ENCODE measurements at regions not wholly inside any gene's neighbourhood (a gene's known extent, or its start where the extent isn't known, plus 50 kb on each side); places are given as distances from the start of the nearest gene placed in this dataset.

GRCh38 chr1:204799630-204800029 is 71.0 kb upstream of the NFASC start:
- H3K4me1 ChIP-seq (ENCODE audit: control insufficient read depth, insufficient read depth, low read length): no peaks in the 10 kb centered on the region
- H3K27me3 ChIP-seq (ENCODE audit: control insufficient read depth, insufficient read depth, low read length): no peaks in the 10 kb centered on the region
- no peak for DNase-seq (ENCODE audit: low read depth, low spot score)
- no peak overlapping the region for H3K27ac ChIP-seq (ENCODE audit: low read length)
- WGBS (ENCODE audit: insufficient coverage, insufficient read length): no CpG with 5 or more reads among the region's 2 CpGs
- H3K36me3 ChIP-seq (ENCODE audit: control insufficient read depth, insufficient read depth, low read length): no peaks in the 10 kb centered on the region
- H3K4me3 ChIP-seq (ENCODE audit: low read length): no peak overlapping the region
- no peaks in the 10 kb centered on the region for H3K9me3 ChIP-seq (ENCODE audit: control insufficient read depth, insufficient read depth, low read length)

DNA sequence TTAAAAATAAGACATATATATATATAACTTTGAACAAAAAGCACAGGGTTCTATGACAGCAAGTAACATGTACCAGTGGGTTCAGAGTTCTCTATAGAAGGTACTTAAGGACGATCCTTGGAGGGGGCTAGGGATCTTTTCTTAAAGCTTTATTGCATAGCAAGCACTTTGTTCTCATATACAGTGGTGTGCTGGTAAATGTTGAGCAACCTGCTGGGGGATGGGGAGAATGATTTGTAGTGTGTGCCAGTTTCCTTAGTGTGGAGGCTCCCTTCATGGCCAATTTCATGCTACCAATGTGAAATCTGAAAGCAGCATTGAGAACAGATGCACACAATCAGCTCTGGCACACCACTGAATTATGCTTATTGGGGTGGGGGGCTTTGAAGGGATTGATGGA is 69.5 kb upstream of the NFASC start:
- DNase-seq (ENCODE audit: low read depth, low spot score): no peak
- Histone ChIP-seq H3K27me3 (ENCODE audit: control insufficient read depth, insufficient read depth, low read length) (no peaks in the 10 kb centered on the region), H3K4me1 (ENCODE audit: control insufficient read depth, insufficient read depth, low read length) (no peaks in the 10 kb centered on the region), H3K36me3 (ENCODE audit: control insufficient read depth, insufficient read depth, low read length) (no peaks in the 10 kb centered on the region), H3K27ac (ENCODE audit: low read length) (no peak overlapping the region), H3K4me3 (ENCODE audit: low read length) (no peak overlapping the region), H3K9me3 (ENCODE audit: control insufficient read depth, insufficient read depth, low read length) (no peaks in the 10 kb centered on the region)
- no CpG with 5 or more reads among the region's 1 CpG for WGBS (ENCODE audit: insufficient coverage, insufficient read length)

DNA sequence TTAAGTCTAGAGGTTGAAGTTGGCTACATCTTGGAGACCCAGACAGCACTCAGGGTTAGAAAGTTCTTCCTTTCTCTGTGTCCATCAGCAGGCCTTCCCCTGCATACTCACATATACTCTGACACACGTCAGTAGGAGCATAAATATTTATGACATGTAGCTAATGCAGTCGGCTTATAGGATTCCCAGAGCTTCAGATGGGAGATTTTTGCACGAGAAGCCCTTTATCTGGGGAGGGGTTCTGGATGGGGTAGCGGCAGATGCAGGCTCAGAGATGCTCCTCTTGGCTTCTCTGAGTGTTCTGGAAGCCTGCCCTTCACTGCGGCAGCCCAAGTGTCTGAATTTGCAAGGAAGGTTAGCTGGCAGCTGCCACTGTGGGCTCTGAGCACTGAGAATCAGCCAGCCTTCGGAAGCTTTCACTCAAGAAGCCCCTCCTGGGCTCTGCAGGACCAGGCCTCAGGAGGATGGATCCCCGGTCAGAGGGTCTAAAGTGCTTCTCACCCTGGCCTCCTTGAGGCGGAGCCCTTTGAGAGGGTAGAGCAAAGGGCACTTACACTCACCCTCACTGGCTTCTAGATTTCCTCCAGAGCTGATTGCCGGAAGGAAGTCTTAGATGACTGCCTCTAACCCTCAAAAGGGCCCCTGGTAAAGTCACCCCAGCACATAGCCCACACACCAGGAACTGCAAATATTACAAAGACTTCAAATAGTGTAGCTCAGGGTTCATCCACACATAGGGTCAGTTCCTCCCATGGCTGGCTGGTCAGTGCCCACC is 68.1 kb upstream of the NFASC start:
- Histone ChIP-seq H3K27ac (ENCODE audit: low read length) (no peak overlapping the region), H3K4me1 (ENCODE audit: control insufficient read depth, insufficient read depth, low read length) (no peaks in the 10 kb centered on the region; the same call in 1 of the 2 replicates), H3K9me3 (ENCODE audit: control insufficient read depth, insufficient read depth, low read length) (no peaks in the 10 kb centered on the region), H3K27me3 (ENCODE audit: control insufficient read depth, insufficient read depth, low read length) (no peaks in the 10 kb centered on the region; the same call in 1 of the 2 replicates), H3K36me3 (ENCODE audit: control insufficient read depth, insufficient read depth, low read length) (no peaks in the 10 kb centered on the region), H3K4me3 (ENCODE audit: low read length) (no peak overlapping the region)
- WGBS (ENCODE audit: insufficient coverage, insufficient read length): no CpG with 5 or more reads among the region's 9 CpGs
- DNase-seq (ENCODE audit: low read depth, low spot score): no peak

DNA sequence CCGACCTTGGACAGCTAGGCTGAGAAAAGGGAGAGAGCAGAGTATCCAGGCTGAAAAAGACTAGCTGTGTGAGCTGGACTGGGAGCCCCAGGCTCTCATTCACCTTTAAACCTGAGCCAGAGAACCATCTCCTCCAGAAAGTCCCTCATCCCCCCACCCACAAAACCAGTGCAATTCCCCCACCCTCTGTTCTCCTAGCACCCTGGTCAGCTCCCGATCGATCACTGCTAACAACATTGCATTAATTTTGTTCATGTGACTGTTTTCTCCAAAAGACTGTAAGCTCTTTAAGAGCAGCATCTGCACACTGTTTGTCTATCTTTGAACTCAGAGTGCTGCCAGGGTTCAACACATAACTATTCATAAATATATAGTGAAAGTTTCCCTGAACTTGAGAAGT is 67.1 kb upstream of the NFASC start:
- no peaks in the 10 kb centered on the region; the same call in 1 of the 2 replicates for H3K4me1 ChIP-seq (ENCODE audit: control insufficient read depth, insufficient read depth, low read length)
- no peak for DNase-seq (ENCODE audit: low read depth, low spot score)
- WGBS (ENCODE audit: insufficient coverage, insufficient read length): no CpG with 5 or more reads among the region's 3 CpGs
- H3K4me3 ChIP-seq (ENCODE audit: low read length): no peak overlapping the region
- H3K9me3 ChIP-seq (ENCODE audit: control insufficient read depth, insufficient read depth, low read length): no peaks in the 10 kb centered on the region
- H3K27me3 ChIP-seq (ENCODE audit: control insufficient read depth, insufficient read depth, low read length): no peaks in the 10 kb centered on the region; the same call in 1 of the 2 replicates
- no peak overlapping the region for H3K27ac ChIP-seq (ENCODE audit: low read length)
- H3K36me3 ChIP-seq (ENCODE audit: control insufficient read depth, insufficient read depth, low read length): no peaks in the 10 kb centered on the region

DNA sequence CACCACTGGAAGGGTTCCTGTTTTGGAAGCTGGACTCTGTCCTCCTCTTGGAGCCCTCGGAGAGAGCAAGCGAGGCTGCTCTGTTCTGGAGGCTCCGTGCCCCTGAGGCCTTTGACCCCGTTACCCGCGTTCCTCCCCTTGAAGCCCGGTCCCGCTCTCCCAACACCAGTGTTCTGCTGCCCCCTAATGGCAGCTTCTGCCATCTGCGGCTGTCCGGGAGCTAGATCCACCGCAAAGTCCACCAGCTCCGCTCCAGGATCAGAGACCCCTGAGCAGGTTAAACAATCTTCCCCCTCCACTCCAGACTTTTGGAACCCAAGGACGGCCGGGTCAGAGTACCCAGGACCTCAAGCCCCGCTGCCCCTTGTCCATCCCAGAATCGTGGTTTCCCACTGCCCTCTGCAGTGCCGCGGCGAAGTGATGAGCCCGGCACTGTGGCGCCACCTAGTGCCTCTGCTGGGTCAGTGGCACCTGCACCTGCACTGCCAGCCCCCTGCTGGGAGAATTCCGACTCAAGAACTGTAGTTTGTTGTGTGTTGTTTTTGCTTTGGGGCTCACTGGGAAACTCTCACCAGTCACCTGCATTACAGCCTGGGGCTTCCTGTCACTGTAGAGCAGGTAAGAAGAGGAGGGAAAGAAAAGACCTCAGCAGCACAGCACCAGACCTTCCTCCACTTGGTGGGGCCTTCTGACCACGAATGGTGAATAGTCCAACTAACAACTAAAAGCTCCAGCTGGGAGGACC is 63.5 kb upstream of the NFASC start:
- no peaks in the 10 kb centered on the region; the same call in 1 of the 2 replicates for H3K27me3 ChIP-seq (ENCODE audit: control insufficient read depth, insufficient read depth, low read length)
- no peaks in the 10 kb centered on the region; the same call in 1 of the 2 replicates for H3K4me1 ChIP-seq (ENCODE audit: control insufficient read depth, insufficient read depth, low read length)
- H3K36me3 ChIP-seq (ENCODE audit: control insufficient read depth, insufficient read depth, low read length): no peaks in the 10 kb centered on the region
- H3K4me3 ChIP-seq (ENCODE audit: low read length): peak overlapping the region; percentile 61; the same call in 1 of the 2 replicates
- peak; percentile 80 for DNase-seq (ENCODE audit: low read depth, low spot score)
- WGBS (ENCODE audit: insufficient coverage, insufficient read length): no CpG with 5 or more reads among the region's 23 CpGs
- no peaks in the 10 kb centered on the region for H3K9me3 ChIP-seq (ENCODE audit: control insufficient read depth, insufficient read depth, low read length)
- H3K27ac ChIP-seq (ENCODE audit: low read length): no peak overlapping the region

- no peaks in the 10 kb centered on the region for H3K36me3 ChIP-seq (ENCODE audit: control insufficient read depth, insufficient read depth, low read length)
- no peak overlapping the region for H3K27ac ChIP-seq (ENCODE audit: low read length)
- no CpG with 5 or more reads among the region's 1 CpG for WGBS (ENCODE audit: insufficient coverage, insufficient read length)
- H3K27me3 ChIP-seq (ENCODE audit: control insufficient read depth, insufficient read depth, low read length): no peaks in the 10 kb centered on the region; the same call in 1 of the 2 replicates
- H3K4me1 ChIP-seq (ENCODE audit: control insufficient read depth, insufficient read depth, low read length): no peaks in the 10 kb centered on the region; the same call in 1 of the 2 replicates
- no peaks in the 10 kb centered on the region for H3K9me3 ChIP-seq (ENCODE audit: control insufficient read depth, insufficient read depth, low read length)
- H3K4me3 ChIP-seq (ENCODE audit: low read length): no peak overlapping the region
- no peak for DNase-seq (ENCODE audit: low read depth, low spot score)
Measured at GRCh38 chr1:204809488-204809887, 61.2 kb upstream of the NFASC start.

DNA sequence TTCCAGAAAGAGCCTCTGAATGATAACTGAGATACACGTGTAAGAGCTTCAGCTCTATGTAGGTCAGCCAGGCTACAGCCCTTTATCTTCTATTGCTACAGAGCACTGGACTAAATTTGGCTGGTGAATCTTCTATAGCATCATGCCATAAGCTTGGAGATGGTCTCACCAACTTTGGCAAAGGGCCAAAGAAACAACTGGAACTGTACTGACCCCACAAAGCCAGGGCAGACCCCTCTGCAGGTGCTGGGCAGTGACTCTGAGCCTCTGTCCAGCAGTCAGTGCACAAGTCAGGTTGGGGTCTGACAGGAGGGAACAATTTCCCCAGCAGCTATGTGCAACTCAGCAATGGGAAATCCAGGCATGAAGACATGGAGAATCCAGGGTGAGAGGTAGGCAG is 57.8 kb upstream of the NFASC start:
- H3K4me3 ChIP-seq (ENCODE audit: low read length): no peak overlapping the region
- no peak overlapping the region for H3K27ac ChIP-seq (ENCODE audit: low read length)
- no peaks in the 10 kb centered on the region for H3K36me3 ChIP-seq (ENCODE audit: control insufficient read depth, insufficient read depth, low read length)
- no peak for DNase-seq (ENCODE audit: low read depth, low spot score)
- H3K9me3 ChIP-seq (ENCODE audit: control insufficient read depth, insufficient read depth, low read length): no peaks in the 10 kb centered on the region
- no CpG with 5 or more reads among the region's 1 CpG for WGBS (ENCODE audit: insufficient coverage, insufficient read length)
- no peaks in the 10 kb centered on the region for H3K4me1 ChIP-seq (ENCODE audit: control insufficient read depth, insufficient read depth, low read length)
- H3K27me3 ChIP-seq (ENCODE audit: control insufficient read depth, insufficient read depth, low read length): no peaks in the 10 kb centered on the region

DNA sequence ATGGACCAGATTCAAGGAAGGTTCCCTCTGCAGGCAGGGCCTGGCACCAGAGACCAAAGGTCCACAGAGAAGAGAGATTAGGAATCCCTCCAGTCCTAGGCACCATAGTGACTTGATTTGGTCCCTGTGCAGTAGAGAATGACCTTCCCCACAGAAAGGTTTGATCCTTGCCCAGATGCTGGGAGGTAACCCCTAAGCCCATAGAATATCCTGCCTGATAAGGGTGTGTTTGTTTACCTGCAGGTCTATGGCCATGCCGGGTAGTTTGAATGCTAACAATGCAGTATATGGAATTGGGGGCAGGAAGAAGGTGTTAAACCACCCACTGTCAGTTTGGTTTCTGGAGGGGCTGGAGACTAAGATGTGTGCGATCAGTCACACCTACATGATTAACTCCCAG is 57.1 kb upstream of the NFASC start:
- Histone ChIP-seq H3K4me1 (ENCODE audit: control insufficient read depth, insufficient read depth, low read length) (no peaks in the 10 kb centered on the region), H3K4me3 (ENCODE audit: low read length) (no peak overlapping the region), H3K9me3 (ENCODE audit: control insufficient read depth, insufficient read depth, low read length) (no peaks in the 10 kb centered on the region), H3K27ac (ENCODE audit: low read length) (no peak overlapping the region), H3K36me3 (ENCODE audit: control insufficient read depth, insufficient read depth, low read length) (no peaks in the 10 kb centered on the region), H3K27me3 (ENCODE audit: control insufficient read depth, insufficient read depth, low read length) (no peaks in the 10 kb centered on the region)
- WGBS (ENCODE audit: insufficient coverage, insufficient read length): no CpG with 5 or more reads among the region's 2 CpGs
- DNase-seq (ENCODE audit: low read depth, low spot score): no peak

GRCh38 chr1:204814166-204814884 is 56.3 kb upstream of the NFASC start:
- Histone ChIP-seq H3K27me3 (ENCODE audit: control insufficient read depth, insufficient read depth, low read length) (no peaks in the 10 kb centered on the region), H3K27ac (ENCODE audit: low read length) (no peak overlapping the region), H3K4me1 (ENCODE audit: control insufficient read depth, insufficient read depth, low read length) (no peaks in the 10 kb centered on the region), H3K4me3 (ENCODE audit: low read length) (no peak overlapping the region), H3K9me3 (ENCODE audit: control insufficient read depth, insufficient read depth, low read length) (no peaks in the 10 kb centered on the region), H3K36me3 (ENCODE audit: control insufficient read depth, insufficient read depth, low read length) (no peaks in the 10 kb centered on the region)
- WGBS (ENCODE audit: insufficient coverage, insufficient read length): no CpG with 5 or more reads among the region's 7 CpGs
- no peak for DNase-seq (ENCODE audit: low read depth, low spot score)

GRCh38 chr1:204817341-204817740 is 53.3 kb upstream of the NFASC start:
- Histone ChIP-seq H3K27ac (ENCODE audit: low read length) (no peak overlapping the region), H3K9me3 (ENCODE audit: control insufficient read depth, insufficient read depth, low read length) (no peaks in the 10 kb centered on the region), H3K4me3 (ENCODE audit: low read length) (no peak overlapping the region), H3K27me3 (ENCODE audit: control insufficient read depth, insufficient read depth, low read length) (no peaks in the 10 kb centered on the region), H3K36me3 (ENCODE audit: control insufficient read depth, insufficient read depth, low read length) (no peaks in the 10 kb centered on the region), H3K4me1 (ENCODE audit: control insufficient read depth, insufficient read depth, low read length) (no peaks in the 10 kb centered on the region)
- DNase-seq (ENCODE audit: low read depth, low spot score): no peak
- no CpG with 5 or more reads among the region's 5 CpGs for WGBS (ENCODE audit: insufficient coverage, insufficient read length)
